Endothelial cell of umbilical vein (primary cell): ENCODE measurements at regions not wholly inside any gene's neighbourhood (a gene's known extent, or its start where the extent isn't known, plus 50 kb on each side); places are given as distances from the start of the nearest gene placed in this dataset.

Experiments used
- CTCF ChIP-seq, 2 donors: IDR thresholded peaks; 1 replicate in 1 of 2; 2 replicates in 1 of 2; pipeline ENCODE4 v1.5.1; 2011; ENCODE audit warnings: low read length in 2 of 2, mild to moderate bottlenecking in 2 of 2, moderate library complexity in 2 of 2, control low read depth in 1 of 2, inconsistent platforms in 1 of 2, low read depth in 1 of 2; ENCODE audit not compliant: insufficient read depth in 1 of 2; ENCODE audit errors: extremely low read depth in 1 of 2
- EZH2 ChIP-seq: IDR thresholded peaks from 2 replicates; pipeline ENCODE4 v1.6.1; 2012; ENCODE audit warnings: borderline replicate concordance, low read depth, mild to moderate bottlenecking, moderate library complexity, low read length, inconsistent platforms; ENCODE audit not compliant: severe bottlenecking
- POLR2A ChIP-seq: IDR thresholded peaks from 2 replicates; pipeline ENCODE4 v1.6.1; 2012; ENCODE audit warnings: low read depth, mild to moderate bottlenecking, control low read depth, low read length
- POLR2AphosphoS5 ChIP-seq: IDR thresholded peaks from 2 replicates; pipeline ENCODE4 v1.6.1; 2012; ENCODE audit warnings: low read depth, mild to moderate bottlenecking, control low read depth, low read length, moderate library complexity; ENCODE audit not compliant: insufficient read depth

- TF ChIP-seq CTCF (IDR thresholded peaks at IDR 0.05; ENCODE audit: extremely low read depth in 1 of 2, insufficient read depth in 1 of 2, low read depth in 1 of 2, low read length in 2 of 2) = peak; percentile 53 to 57
- TF ChIP-seq POLR2AphosphoS5 = no peak
- TF ChIP-seq EZH2 = no peak
- no peak for TF ChIP-seq POLR2A
These were observed 459.4 kb downstream of the GBE1 start for GRCh38 chr3:81302045-81302444.
